ENCODE measurements at regions not wholly inside any gene's neighbourhood (a gene's known extent, or its start where the extent isn't known, plus 50 kb on each side); places are given as distances from the start of the nearest gene placed in this dataset.

- peak overlapping the region; percentile 53 for H3K4me3 ChIP-seq (ENCODE audit: low read length)
- no peaks in the 10 kb centered on the region for H3K9me3 ChIP-seq (ENCODE audit: low read length)
- H3K27ac Mint-ChIP-seq = peak overlapping the region in 2 of 8 donors; percentile 79 to 81
- ChIA-PET POLR2A (interaction anchor here (1.4 kb wide), 1 partner anchor 100 kb away, joined by 9 read pairs; no protein-coding TSS in a partner anchor), CTCF (interaction anchor here (1.0 to 3.8 kb wide), 13 partner anchors 9 to 321 kb away, joined by 3 to 16 read pairs (median 4); partner anchors contain the start of gene IER5L)
- no peaks in the 10 kb centered on the region for H3K27me3 ChIP-seq (ENCODE audit: insufficient read depth, low read length, poor library complexity, severe bottlenecking)
- H3K27me3 Mint-ChIP-seq = no peaks in the 10 kb centered on the region
- no peaks in the 10 kb centered on the region for H3K9me3 Mint-ChIP-seq
- DNase-seq = no peak
- H3K4me1 ChIP-seq (ENCODE audit: insufficient read depth, low read length) = peaks cover 17% of the 10 kb centered on the region
- peaks cover 9 to 16% (median 11%) of the 10 kb centered on the region in 3 donors for H3K4me1 Mint-ChIP-seq
- H3K4me3 Mint-ChIP-seq = peak overlapping the region in 3 of 7 donors; percentile 8 to 53 (median 17)
- no peaks in the 10 kb centered on the region for H3K36me3 ChIP-seq (ENCODE audit: insufficient read depth, low read length)
- no peaks in the 10 kb centered on the region for H3K36me3 Mint-ChIP-seq
- H3K27ac ChIP-seq (ENCODE audit: low read depth, low read length) = no peak overlapping the region
These were observed 143.4 kb upstream of the IER5L start for GRCh38 chr9:129321286-129322021.

- peak; percentile 8 to 76 (median 57) for DNase-seq
- H3K36me3 Mint-ChIP-seq = no peaks in the 10 kb centered on the region
- H3K4me3 Mint-ChIP-seq = peak overlapping the region; percentile 30 to 84 (median 82)
- Histone ChIP-seq H3K27ac (ENCODE audit: low read depth, low read length) (peak overlapping the region; percentile 11), H3K9me3 (ENCODE audit: low read length) (no peaks in the 10 kb centered on the region), H3K27me3 (ENCODE audit: insufficient read depth, low read length, poor library complexity, severe bottlenecking) (no peaks in the 10 kb centered on the region), H3K4me1 (ENCODE audit: insufficient read depth, low read length) (peaks cover 17% of the 10 kb centered on the region), H3K4me3 (ENCODE audit: low read length) (peak overlapping the region; percentile 53), H3K36me3 (ENCODE audit: insufficient read depth, low read length) (no peaks in the 10 kb centered on the region)
- peaks cover 0 to 3% of the 10 kb centered on the region in 2 donors for H3K27me3 Mint-ChIP-seq
- POLR2A ChIA-PET = interaction anchor here (0.5 to 1.4 kb wide), 7 partner anchors 63 to 264 kb away, joined by 3 to 9 read pairs (median 3); partner anchors contain the start of gene IER5L
- CTCF ChIA-PET = interaction anchor here (0.8 to 3.8 kb wide), 18 partner anchors 8 to 322 kb away, joined by 3 to 16 read pairs (median 4); partner anchors contain the start of gene IER5L
- peak overlapping the region in 6 of 8 donors; percentile 56 to 93 (median 90) for H3K27ac Mint-ChIP-seq
- H3K9me3 Mint-ChIP-seq = no peaks in the 10 kb centered on the region
- peaks cover 9 to 16% (median 11%) of the 10 kb centered on the region in 3 donors for H3K4me1 Mint-ChIP-seq
These were observed 142.7 kb upstream of the IER5L start for GRCh38 chr9:129320575-129321285.

DNA sequence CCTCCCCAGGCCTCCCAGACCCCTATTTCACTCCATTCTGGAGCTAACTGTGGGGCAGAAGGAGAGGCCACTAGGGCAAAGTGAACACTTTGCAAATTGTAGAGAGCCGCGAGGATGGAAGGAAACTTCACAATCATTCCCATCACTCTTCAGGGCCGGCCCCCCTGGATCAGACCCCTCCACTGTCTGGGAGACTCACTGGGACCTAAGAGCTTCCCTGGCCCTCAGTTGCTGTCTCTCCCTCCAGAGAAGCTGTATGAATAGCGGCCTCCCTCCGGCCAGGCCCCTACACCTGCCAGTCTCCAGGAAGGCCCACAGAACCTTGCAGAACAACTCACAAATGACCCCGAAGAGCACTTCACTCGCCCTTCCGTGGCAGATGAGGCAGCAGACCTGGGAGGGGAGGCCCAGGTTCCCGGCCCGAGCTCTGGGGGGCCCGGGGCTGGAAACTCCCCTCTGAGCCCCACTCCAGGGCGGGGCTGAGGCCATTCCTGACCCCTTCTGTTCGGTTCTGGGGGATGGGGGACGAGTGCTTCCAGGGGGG lies 141.9 kb upstream of the IER5L start:
- no peak for DNase-seq
- H3K36me3 ChIP-seq (ENCODE audit: insufficient read depth, low read length) = no peaks in the 10 kb centered on the region
- POLR2A ChIA-PET = interaction anchor here (0.5 to 1.4 kb wide), 7 partner anchors 64 to 264 kb away, joined by 3 to 9 read pairs (median 3); partner anchors contain the start of gene IER5L
- no peaks in the 10 kb centered on the region for H3K36me3 Mint-ChIP-seq
- no peaks in the 10 kb centered on the region for H3K9me3 Mint-ChIP-seq
- peak overlapping the region; percentile 11 for H3K27ac ChIP-seq (ENCODE audit: low read depth, low read length)
- no peaks in the 10 kb centered on the region for H3K27me3 ChIP-seq (ENCODE audit: insufficient read depth, low read length, poor library complexity, severe bottlenecking)
- H3K4me3 Mint-ChIP-seq = peak overlapping the region; percentile 30 to 82 (median 63)
- H3K27ac Mint-ChIP-seq = peak overlapping the region in 1 of 8 donors; percentile 52
- H3K9me3 ChIP-seq (ENCODE audit: low read length) = no peaks in the 10 kb centered on the region
- H3K4me3 ChIP-seq (ENCODE audit: low read length) = peak overlapping the region; percentile 53
- peaks cover 9 to 16% (median 11%) of the 10 kb centered on the region in 3 donors for H3K4me1 Mint-ChIP-seq
- peaks cover 0 to 3% of the 10 kb centered on the region in 2 donors for H3K27me3 Mint-ChIP-seq
- H3K4me1 ChIP-seq (ENCODE audit: insufficient read depth, low read length) = peaks cover 17% of the 10 kb centered on the region
- CTCF ChIA-PET = interaction anchor here (0.8 to 3.8 kb wide), 14 partner anchors 8 to 322 kb away, joined by 3 to 16 read pairs (median 4); partner anchors contain the start of gene IER5L

GRCh38 chr9:129319076-129319937 lies 141.2 kb upstream of the IER5L start:
- Histone ChIP-seq H3K4me1 (ENCODE audit: insufficient read depth, low read length) (peaks cover 17% of the 10 kb centered on the region), H3K27me3 (ENCODE audit: insufficient read depth, low read length, poor library complexity, severe bottlenecking) (no peaks in the 10 kb centered on the region), H3K27ac (ENCODE audit: low read depth, low read length) (no peak overlapping the region), H3K9me3 (ENCODE audit: low read length) (no peaks in the 10 kb centered on the region), H3K36me3 (ENCODE audit: insufficient read depth, low read length) (no peaks in the 10 kb centered on the region), H3K4me3 (ENCODE audit: low read length) (no peak overlapping the region)
- Mint-ChIP-seq H3K9me3 (no peaks in the 10 kb centered on the region), H3K36me3 (no peaks in the 10 kb centered on the region), H3K27ac (no peak overlapping the region), H3K4me3 (peak overlapping the region in 3 of 7 donors; percentile 40 to 63 (median 53)), H3K4me1 (peaks cover 9 to 16% (median 11%) of the 10 kb centered on the region in 3 donors), H3K27me3 (peaks cover 0 to 3% of the 10 kb centered on the region in 2 donors)
- CTCF ChIA-PET = interaction anchor here (0.8 to 3.8 kb wide), 7 partner anchors 23 to 290 kb away, joined by 3 to 16 read pairs (median 6); no protein-coding TSS in a partner anchor
- POLR2A ChIA-PET = interaction anchor here (1.3 kb wide), 1 partner anchor 265 kb away, joined by 3 read pairs; no protein-coding TSS in a partner anchor
- no peak for DNase-seq

- no peak for DNase-seq
- POLR2A ChIA-PET = no interaction called here
- CTCF ChIA-PET = interaction anchor here (1.5 to 3.8 kb wide), 2 partner anchors 27 to 144 kb away, joined by 3 to 16 read pairs; no protein-coding TSS in a partner anchor
These were observed 140.3 kb upstream of the IER5L start for GRCh38 chr9:129318121-129319075.

DNA sequence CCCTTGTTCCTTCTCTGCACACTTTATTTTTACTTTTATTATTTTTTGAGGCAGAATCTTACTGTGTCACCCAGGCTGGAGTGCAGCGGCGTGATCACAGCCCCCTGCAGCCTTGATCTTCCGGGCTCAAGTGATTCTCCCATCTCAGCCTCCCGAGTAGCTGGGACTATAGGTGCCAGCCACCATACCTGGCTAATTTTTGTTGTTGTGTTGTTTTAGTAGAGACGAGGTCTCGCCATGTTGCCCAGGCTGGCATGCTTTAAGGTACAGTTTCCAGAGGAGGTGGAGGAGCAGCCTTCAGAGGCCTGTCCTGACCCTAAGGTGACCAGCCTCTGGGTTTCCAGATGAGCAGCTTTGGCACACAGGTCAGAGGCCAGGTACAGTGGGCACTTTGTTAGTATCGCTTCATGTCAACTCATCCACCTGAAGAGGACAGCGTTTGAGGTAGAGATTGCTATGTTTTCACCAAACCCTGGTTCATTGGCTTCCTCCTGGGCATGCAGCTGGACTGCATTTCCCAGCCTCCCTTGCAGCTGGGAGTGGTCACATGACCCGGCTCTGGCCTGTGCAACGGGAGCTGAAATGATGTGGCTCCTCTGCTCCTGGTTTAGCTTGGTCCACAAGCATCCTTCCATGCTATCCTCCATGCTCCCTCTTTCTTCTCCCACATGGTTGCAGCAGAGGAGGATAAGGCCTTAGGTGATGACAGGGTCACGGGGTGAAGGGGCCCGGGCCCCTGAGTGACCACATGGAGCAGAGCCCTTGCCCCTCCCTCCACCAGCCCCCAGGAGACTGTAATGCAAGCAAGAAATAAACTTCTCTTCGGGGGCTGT lies 139.3 kb upstream of the IER5L start:
- H3K9me3 Mint-ChIP-seq = no peaks in the 10 kb centered on the region
- ChIA-PET POLR2A (no interaction called here), CTCF (interaction anchor here (1.3 to 1.5 kb wide), 2 partner anchors 9 to 28 kb away, joined by 3 read pairs; no protein-coding TSS in a partner anchor)
- H3K4me1 ChIP-seq (ENCODE audit: insufficient read depth, low read length) = peaks cover 17% of the 10 kb centered on the region
- no peak overlapping the region for H3K27ac Mint-ChIP-seq
- H3K4me1 Mint-ChIP-seq = peaks cover 9 to 16% (median 11%) of the 10 kb centered on the region in 3 donors
- H3K9me3 ChIP-seq (ENCODE audit: low read length) = no peaks in the 10 kb centered on the region
- H3K4me3 Mint-ChIP-seq = no peak overlapping the region
- no peak overlapping the region for H3K4me3 ChIP-seq (ENCODE audit: low read length)
- DNase-seq = no peak
- no peak overlapping the region for H3K27ac ChIP-seq (ENCODE audit: low read depth, low read length)
- H3K27me3 ChIP-seq (ENCODE audit: insufficient read depth, low read length, poor library complexity, severe bottlenecking) = no peaks in the 10 kb centered on the region
- H3K36me3 ChIP-seq (ENCODE audit: insufficient read depth, low read length) = no peaks in the 10 kb centered on the region
- H3K36me3 Mint-ChIP-seq = no peaks in the 10 kb centered on the region
- peaks cover 0 to 3% of the 10 kb centered on the region in 2 donors for H3K27me3 Mint-ChIP-seq

More at GRCh38 chr9:129318121-129319075, 140.3 kb upstream of the IER5L start:
- H3K9me3 Mint-ChIP-seq = no peaks in the 10 kb centered on the region
- no peak overlapping the region for H3K27ac ChIP-seq (ENCODE audit: low read depth, low read length)
- H3K4me1 Mint-ChIP-seq = peaks cover 9 to 16% (median 11%) of the 10 kb centered on the region in 3 donors
- H3K27me3 ChIP-seq (ENCODE audit: insufficient read depth, low read length, poor library complexity, severe bottlenecking) = no peaks in the 10 kb centered on the region
- no peak overlapping the region for H3K4me3 ChIP-seq (ENCODE audit: low read length)
- no peaks in the 10 kb centered on the region for H3K36me3 Mint-ChIP-seq
- H3K27ac Mint-ChIP-seq = no peak overlapping the region
- H3K36me3 ChIP-seq (ENCODE audit: insufficient read depth, low read length) = no peaks in the 10 kb centered on the region
- H3K4me1 ChIP-seq (ENCODE audit: insufficient read depth, low read length) = peaks cover 17% of the 10 kb centered on the region
- no peak overlapping the region for H3K4me3 Mint-ChIP-seq
- peaks cover 0 to 3% of the 10 kb centered on the region in 2 donors for H3K27me3 Mint-ChIP-seq
- no peaks in the 10 kb centered on the region for H3K9me3 ChIP-seq (ENCODE audit: low read length)
